HUES64 (cell line): ENCODE measurements at regions not wholly inside any gene's neighbourhood (a gene's known extent, or its start where the extent isn't known, plus 50 kb on each side); places are given as distances from the start of the nearest gene placed in this dataset.

Experiments
- H3K27ac ChIP-seq: 2 replicates; pipeline ENCODE4 v1.7.0; 2013; ENCODE audit warnings: low read depth, low read length, inconsistent platforms
- H3K27me3 ChIP-seq: 2 replicates; pipeline ENCODE4 v1.6.1; 2013; ENCODE audit warnings: mild to moderate bottlenecking, low read length; ENCODE audit not compliant: insufficient read depth
- H3K36me3 ChIP-seq: 2 replicates; pipeline ENCODE4 v1.6.1; 2013; ENCODE audit warnings: mild to moderate bottlenecking, low read length; ENCODE audit not compliant: insufficient read depth
- H3K4me1 ChIP-seq: 2 replicates; pipeline ENCODE4 v1.6.1; 2013; ENCODE audit warnings: mild to moderate bottlenecking, low read length, moderate library complexity; ENCODE audit not compliant: insufficient read depth
- H3K4me3 ChIP-seq: 2 replicates; pipeline ENCODE4 v1.5.1; 2013; ENCODE audit warnings: mild to moderate bottlenecking, low read length, moderate library complexity
- H3K9ac ChIP-seq: 2 replicates; pipeline ENCODE4 v1.6.1; 2013; ENCODE audit warnings: mild to moderate bottlenecking, low read depth, low read length
- H3K9me3 ChIP-seq: 2 replicates; pipeline ENCODE4 v1.6.1; 2013; ENCODE audit warnings: low read depth, low read length; ENCODE audit not compliant: insufficient read depth
- WGBS: fragments of 150-250, 120-280 bp; methylation state at CpG from one replicate; pipeline ENCODE4 v1.1.7; 2013; ENCODE audit warnings: missing lambda C conversion rate; 5-methylcytosine and 5-hydroxymethylcytosine counted together

DNA sequence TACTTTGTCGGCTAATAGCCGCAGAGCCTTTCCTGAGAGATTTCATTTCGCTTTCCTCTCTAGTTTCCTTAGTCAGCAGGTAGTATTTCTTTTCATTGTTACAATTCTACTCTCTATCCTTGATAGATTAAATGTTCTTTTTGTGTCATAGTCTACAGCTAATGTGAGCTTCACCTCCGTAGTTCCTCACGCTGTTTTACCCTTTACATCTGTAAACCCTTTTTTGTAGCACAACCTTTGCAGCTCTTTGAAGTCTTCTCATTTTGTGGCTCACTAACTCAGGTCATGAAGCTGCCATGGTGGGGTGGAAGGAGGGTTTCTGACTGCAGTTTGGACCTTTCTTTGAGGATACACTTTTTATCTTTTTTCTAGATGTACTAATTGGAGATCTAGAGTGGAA is 1008.8 kb upstream of the PABPC4L start:
- Histone ChIP-seq H3K4me1 (peaks cover 8% of the 10 kb centered on the region; the same call in 1 of the 2 replicates), H3K9ac (no peak overlapping the region), H3K27me3 (no peaks in the 10 kb centered on the region), H3K36me3 (no peaks in the 10 kb centered on the region), H3K27ac (no peak overlapping the region), H3K4me3 (no peak overlapping the region), H3K9me3 (no peaks in the 10 kb centered on the region)
- WGBS, result 82% methylated on average over 5 of the region's 5 CpGs

DNA sequence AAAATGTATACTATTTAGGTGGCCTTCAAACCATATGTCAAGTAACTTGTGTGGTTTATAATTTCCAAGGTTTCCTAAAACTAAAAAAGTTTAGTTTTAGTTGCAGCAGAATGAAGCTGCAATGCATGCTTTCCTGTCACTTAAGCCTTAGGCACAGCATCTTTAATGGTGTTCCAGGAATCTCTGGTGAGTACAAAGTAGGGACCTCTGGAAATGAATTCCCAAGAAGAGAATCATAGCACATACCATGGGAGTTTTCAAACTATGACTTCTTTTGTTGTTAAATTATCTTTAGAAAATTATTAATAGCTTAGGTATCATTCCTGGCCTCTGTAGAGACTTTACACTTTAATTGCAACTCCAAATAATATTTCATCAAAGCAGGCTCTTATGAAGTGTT is 1005.9 kb upstream of the PABPC4L start:
- no peaks in the 10 kb centered on the region for H3K27me3 ChIP-seq
- no peak overlapping the region for H3K27ac ChIP-seq
- H3K36me3 ChIP-seq, result no peaks in the 10 kb centered on the region
- H3K4me1 ChIP-seq, result peaks cover 8% of the 10 kb centered on the region; the same call in 1 of the 2 replicates
- H3K9me3 ChIP-seq, result no peaks in the 10 kb centered on the region
- H3K4me3 ChIP-seq, result no peak overlapping the region
- H3K9ac ChIP-seq, result no peak overlapping the region

DNA sequence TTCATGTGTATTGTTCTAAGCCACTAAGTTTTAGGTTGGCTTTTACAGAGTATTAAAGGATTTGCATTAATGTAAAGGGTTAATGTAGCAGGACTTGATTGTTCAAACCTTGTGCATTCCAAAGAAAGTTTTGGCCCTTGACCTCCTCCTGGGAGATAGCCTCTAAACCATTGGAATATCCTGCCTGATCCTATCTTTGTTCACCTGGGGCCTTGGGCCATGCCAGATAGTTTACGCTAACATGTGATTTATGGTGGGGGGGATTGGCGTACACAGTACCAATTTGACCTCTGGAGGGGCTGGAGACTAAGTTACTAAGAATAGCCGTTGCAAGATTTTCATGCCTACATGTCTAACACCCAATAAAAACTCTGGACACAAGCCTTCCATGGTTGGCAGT is 1002.7 kb upstream of the PABPC4L start:
- no peak overlapping the region for H3K9ac ChIP-seq
- no peak overlapping the region for H3K4me3 ChIP-seq
- no peaks in the 10 kb centered on the region for H3K4me1 ChIP-seq
- H3K27me3 ChIP-seq, result no peaks in the 10 kb centered on the region
- no peaks in the 10 kb centered on the region for H3K36me3 ChIP-seq
- 89% methylated on average over 2 of the region's 3 CpGs for WGBS
- H3K9me3 ChIP-seq, result no peaks in the 10 kb centered on the region
- H3K27ac ChIP-seq, result no peak overlapping the region

DNA sequence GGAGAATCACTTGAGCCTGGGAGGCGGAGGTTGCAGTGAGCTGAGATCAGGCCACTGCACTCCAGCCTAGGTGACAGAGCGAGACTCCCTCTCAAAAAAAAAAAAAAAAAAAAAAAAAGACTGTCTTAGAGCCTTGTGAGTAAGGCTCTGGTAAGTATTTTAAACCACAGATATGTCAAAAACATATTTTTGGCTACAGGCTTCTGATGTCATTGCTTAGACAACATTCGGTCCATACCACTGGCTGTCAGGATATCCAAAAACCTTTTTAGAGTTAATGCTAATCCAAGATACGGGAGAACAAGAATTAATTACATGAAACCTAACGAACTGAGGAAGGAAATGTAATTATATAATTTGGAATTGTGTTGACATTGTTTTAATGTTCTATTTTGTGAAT is 999.5 kb upstream of the PABPC4L start:
- H3K4me1 ChIP-seq, result peaks cover 7% of the 10 kb centered on the region
- no peak overlapping the region for H3K9ac ChIP-seq
- H3K4me3 ChIP-seq, result no peak overlapping the region
- no peak overlapping the region for H3K27ac ChIP-seq
- H3K27me3 ChIP-seq, result no peaks in the 10 kb centered on the region
- whole genome bisulfite sequencing, result 96% methylated on average over 4 of the region's 5 CpGs
- H3K36me3 ChIP-seq, result no peaks in the 10 kb centered on the region
- no peaks in the 10 kb centered on the region for H3K9me3 ChIP-seq

DNA sequence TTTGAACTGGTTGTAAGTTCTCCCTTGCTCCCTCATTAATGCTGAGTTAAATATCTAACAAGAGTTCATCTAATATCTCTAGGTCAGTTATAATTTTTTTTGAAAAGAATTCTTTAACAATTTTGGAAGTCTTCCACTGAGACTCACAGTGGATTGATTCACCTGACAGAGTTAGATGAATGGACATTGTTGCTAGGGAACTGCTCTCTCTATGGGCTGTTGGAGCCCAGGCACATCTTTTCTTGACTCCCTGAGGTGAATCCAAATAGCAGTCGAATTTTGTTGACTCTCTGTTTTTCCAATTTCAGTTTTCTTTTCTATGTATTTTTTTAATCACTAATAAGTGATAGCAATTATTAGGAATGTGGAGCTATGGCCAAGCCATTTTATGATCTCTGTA is 996.1 kb upstream of the PABPC4L start:
- H3K27ac ChIP-seq, result no peak overlapping the region
- H3K27me3 ChIP-seq, result no peaks in the 10 kb centered on the region
- WGBS, result 67% methylated on average over 1 of the region's 1 CpG

DNA sequence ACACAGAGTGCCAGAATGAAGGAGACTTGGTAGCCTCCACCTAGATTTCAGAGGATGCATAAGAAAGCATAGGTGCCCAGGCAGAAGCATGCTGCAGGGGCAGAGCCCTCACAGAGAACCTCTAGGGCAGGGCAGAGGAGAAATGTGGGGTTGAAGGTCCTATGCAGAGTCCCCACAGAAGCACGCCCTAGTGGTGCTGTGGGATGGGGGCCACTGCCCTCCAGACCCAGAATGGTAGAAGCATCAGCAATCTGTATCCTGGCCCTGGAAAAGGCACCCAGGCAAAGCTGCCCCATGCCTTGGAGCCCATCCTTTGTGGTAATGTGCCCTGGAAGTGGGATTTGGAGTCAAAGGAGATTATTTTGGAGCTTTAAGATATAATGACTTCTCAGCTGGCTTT is 992.9 kb upstream of the PABPC4L start:
- H3K27ac ChIP-seq, result no peak overlapping the region
- H3K9ac ChIP-seq, result no peak overlapping the region
- H3K36me3 ChIP-seq, result no peaks in the 10 kb centered on the region
- H3K4me3 ChIP-seq, result no peak overlapping the region
- no peaks in the 10 kb centered on the region for H3K27me3 ChIP-seq
- 100% methylated on average over 1 of the region's 1 CpG for WGBS
- H3K4me1 ChIP-seq, result peaks cover 7% of the 10 kb centered on the region
- H3K9me3 ChIP-seq, result 0 out of 2 replicates have a peak, but pooled peaks cover 4% of the 10 kb centered on the region

More for the DNA sequence above, 996.1 kb upstream of the PABPC4L start:
- Histone ChIP-seq H3K4me3 (no peak overlapping the region), H3K4me1 (peaks cover 7% of the 10 kb centered on the region), H3K9me3 (0 out of 2 replicates have a peak, but pooled peaks cover 4% of the 10 kb centered on the region), H3K9ac (no peak overlapping the region), H3K36me3 (no peaks in the 10 kb centered on the region)

DNA sequence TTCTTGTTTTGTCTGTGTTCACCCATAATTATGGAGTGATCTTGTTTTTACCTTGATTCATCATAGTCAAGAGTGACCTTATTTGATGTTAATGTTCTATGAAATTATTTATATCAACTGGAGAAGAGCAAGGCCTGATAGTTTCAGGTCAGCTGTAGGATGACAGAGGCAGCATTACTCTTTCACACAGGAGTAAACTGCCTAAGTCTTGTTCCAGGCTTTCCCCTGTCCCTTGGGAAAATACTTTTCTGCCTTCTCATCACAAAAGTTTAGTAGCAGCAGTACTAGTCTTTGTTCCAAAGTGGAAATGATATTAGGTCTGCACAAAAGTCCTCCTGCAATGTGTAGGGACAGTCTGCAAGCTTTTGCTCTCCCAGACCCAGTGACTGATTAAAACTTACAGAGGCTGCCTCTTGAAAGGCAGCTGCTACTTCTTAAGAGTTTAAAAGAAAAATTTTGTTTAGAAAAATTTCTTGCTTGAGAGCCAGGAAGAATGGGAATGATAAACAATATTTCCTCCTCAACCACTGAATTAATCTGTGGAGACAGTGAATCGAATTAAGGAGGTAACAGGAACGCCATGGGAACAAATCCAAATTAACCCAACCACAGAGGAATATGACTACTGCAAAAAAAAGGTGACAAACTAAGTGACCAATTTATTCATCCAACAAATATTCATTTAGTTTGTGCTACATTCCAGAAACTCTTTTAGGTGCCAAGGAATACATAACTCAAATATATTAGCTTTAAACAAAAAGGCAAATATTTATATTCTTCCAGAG is 991.4 kb upstream of the PABPC4L start:
- H3K4me1 ChIP-seq, result peaks cover 6% of the 10 kb centered on the region
- 94% methylated on average over 2 of the region's 2 CpGs for WGBS
- H3K9me3 ChIP-seq, result 0 out of 2 replicates have a peak, but pooled peaks cover 4% of the 10 kb centered on the region
- H3K27me3 ChIP-seq, result no peaks in the 10 kb centered on the region
- H3K27ac ChIP-seq, result no peak overlapping the region
- no peak overlapping the region for H3K9ac ChIP-seq
- no peaks in the 10 kb centered on the region for H3K36me3 ChIP-seq
- no peak overlapping the region for H3K4me3 ChIP-seq

DNA sequence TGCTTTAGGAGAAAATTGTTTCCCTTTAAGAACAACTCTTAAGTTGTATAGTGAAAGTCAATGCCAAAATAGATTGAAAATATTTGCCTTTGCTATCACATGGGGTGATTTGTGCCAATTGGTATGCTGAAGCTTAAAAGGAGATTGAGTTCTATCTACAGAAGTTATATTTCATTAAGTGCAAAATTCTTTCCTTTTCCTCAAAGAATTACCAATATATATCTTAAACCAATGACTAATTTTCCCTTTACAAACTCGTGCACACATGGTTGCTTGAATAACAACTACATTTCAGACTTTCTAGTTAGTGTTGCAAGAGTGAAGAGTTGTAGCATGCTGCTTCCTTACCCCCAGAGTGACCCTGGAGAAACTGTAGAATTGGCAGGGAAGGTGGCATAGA is 990.0 kb upstream of the PABPC4L start:
- H3K9me3 ChIP-seq, result 0 out of 2 replicates have a peak, but pooled peaks cover 4% of the 10 kb centered on the region

DNA sequence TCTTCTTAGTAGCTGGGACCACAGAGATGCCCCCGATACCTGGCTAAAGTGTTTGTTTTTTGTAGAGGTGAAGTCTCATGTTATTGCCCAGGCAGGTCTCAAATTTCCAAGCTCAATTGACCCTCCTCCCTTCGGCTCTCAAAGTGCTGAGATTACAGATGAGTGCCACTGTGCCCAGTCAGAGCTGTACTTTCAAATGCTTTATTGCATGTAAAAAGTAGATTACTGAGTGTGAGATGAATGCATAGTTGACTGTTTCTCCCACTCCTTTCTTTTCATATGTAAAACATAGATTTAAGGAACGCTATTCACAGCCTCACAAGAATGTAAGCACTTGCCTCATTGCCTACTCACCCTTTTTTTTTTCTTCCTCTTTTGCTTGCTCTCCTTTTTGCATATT is 984.4 kb upstream of the PABPC4L start:
- WGBS, result 13% methylated on average over 3 of the region's 3 CpGs
- Histone ChIP-seq H3K36me3 (peaks cover 2% of the 10 kb centered on the region; the same call in 1 of the 2 replicates), H3K9me3 (peaks cover 7% of the 10 kb centered on the region)

More for the DNA sequence above, 990.0 kb upstream of the PABPC4L start:
- H3K9ac ChIP-seq, result no peak overlapping the region
- no peaks in the 10 kb centered on the region for H3K27me3 ChIP-seq
- no peak overlapping the region for H3K4me3 ChIP-seq
- H3K4me1 ChIP-seq, result peaks cover 13% of the 10 kb centered on the region
- 100% methylated on average over 1 of the region's 1 CpG for WGBS
- no peak overlapping the region for H3K27ac ChIP-seq
- H3K36me3 ChIP-seq, result no peaks in the 10 kb centered on the region

DNA sequence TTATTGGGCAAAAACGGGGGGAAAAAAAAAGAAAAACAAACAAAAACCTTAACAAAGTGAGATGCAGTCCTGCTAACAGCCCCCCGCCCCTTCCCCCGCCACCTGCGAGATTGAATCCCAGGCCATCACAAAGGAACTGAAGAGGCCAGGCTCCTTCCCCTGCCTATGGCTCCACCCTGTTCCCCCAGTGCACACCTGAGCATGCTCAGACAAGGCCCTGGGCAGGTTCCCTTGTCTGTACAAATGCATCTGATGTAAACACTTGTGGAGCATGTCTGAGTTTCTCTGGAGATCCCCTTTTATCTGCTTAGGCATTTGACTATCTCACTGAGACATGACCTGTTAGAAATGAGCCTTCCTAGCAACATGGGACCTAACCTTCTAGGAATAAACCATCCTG is 983.7 kb upstream of the PABPC4L start:
- no peak overlapping the region for H3K4me3 ChIP-seq
- H3K27ac ChIP-seq, result peak overlapping the region; percentile 86
- WGBS, result 55% methylated on average over 3 of the region's 4 CpGs
- H3K9me3 ChIP-seq, result peaks cover 7% of the 10 kb centered on the region
- peak overlapping the region; percentile 58 for H3K9ac ChIP-seq
- no peaks in the 10 kb centered on the region for H3K27me3 ChIP-seq
- H3K36me3 ChIP-seq, result peaks cover 2% of the 10 kb centered on the region; the same call in 1 of the 2 replicates
- peaks cover 40% of the 10 kb centered on the region for H3K4me1 ChIP-seq

More for the DNA sequence above, 984.4 kb upstream of the PABPC4L start:
- peak overlapping the region; percentile 92; the same call in 1 of the 2 replicates for H3K27ac ChIP-seq
- H3K27me3 ChIP-seq, result no peaks in the 10 kb centered on the region
- H3K9ac ChIP-seq, result peak overlapping the region; percentile 30; the same call in 1 of the 2 replicates
- H3K4me3 ChIP-seq, result 0 out of 2 replicates have a peak overlapping the region, but pooled peaks have one; percentile 16
- H3K4me1 ChIP-seq, result peaks cover 40% of the 10 kb centered on the region

DNA sequence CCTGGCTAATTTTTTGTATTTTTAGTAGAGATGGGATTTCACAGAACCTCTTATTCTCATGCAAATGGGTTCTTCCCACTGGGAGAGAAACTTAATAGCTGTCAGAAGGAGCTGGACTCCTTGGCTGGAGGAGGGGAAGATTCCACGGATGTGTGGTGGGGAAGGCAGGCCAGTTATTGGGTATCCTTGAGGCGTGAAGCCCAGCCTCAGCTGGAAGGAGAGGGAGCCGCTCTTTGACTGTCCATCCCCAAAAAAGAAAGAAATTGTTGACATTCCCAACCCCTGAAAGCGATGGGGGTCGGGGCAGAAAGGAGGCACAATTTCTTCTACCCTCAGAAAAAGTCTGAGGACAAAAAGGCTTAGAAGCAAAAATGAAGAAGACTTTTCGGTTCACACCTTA is 983.1 kb upstream of the PABPC4L start:
- WGBS, result 70% methylated on average over 5 of the region's 6 CpGs
- H3K27me3 ChIP-seq, result no peaks in the 10 kb centered on the region
- peaks cover 2% of the 10 kb centered on the region; the same call in 1 of the 2 replicates for H3K36me3 ChIP-seq
- H3K9ac ChIP-seq, result peak overlapping the region; percentile 58; the same call in 1 of the 2 replicates
- H3K4me1 ChIP-seq, result peaks cover 40% of the 10 kb centered on the region
- H3K9me3 ChIP-seq, result peaks cover 7% of the 10 kb centered on the region
- peak overlapping the region; percentile 86 for H3K27ac ChIP-seq
- no peak overlapping the region for H3K4me3 ChIP-seq
